HCT116 (cell line): ENCODE measurements at regions not wholly inside any gene's neighbourhood (a gene's known extent, or its start where the extent isn't known, plus 50 kb on each side); places are given as distances from the start of the nearest gene placed in this dataset.

Source experiments
- ATAC-seq: fragments of 200-7000 bp; cut with Tn5 transposase; 2 replicates; pipeline ENCODE4 v1.9.1; 2020; ENCODE audit warnings: mild to moderate bottlenecking, moderate library complexity
- BruUV-seq: library from RNA; stranded (reverse); fragments of 400-500 nt; replicated peaks from 2 replicates; lab custom pipeline; 2021; lab: Mats Ljungman, UMichigan
- CTCF ChIA-PET: fragments of 300-600 bp; sonication (Branson Sonifier 250); formaldehyde crosslinking; loops from one replicate; lab custom pipeline; 2021; ENCODE audit warnings: antibody characterized with exemption; lab: Charles Lee
- POLR2A ChIA-PET: fragments of 300-600, 350-600 bp; sonication (Branson Sonifier 250); formaldehyde crosslinking; loops from one replicate; lab custom pipeline; 2021; ENCODE audit warnings: antibody characterized with exemption; lab: Charles Lee
- RAD21 ChIA-PET, 2 experiments: fragments of 300-600 bp; sonication (Branson Sonifier 250); formaldehyde crosslinking; loops; one replicate each; lab custom pipeline; 2023; ENCODE audit warnings: low total read pairs in 2 of 2; ENCODE audit not compliant: uncharacterized antibody in 2 of 2, unreplicated experiment in 2 of 2, low non-redundant PET in 1 of 2; lab: Charles Lee
- DNase-seq: peaks from one replicate; pipeline ENCODE4 v3.0.0-alpha.2; 2010; ENCODE audit warnings: low read depth, low spot score
- H2AFZ ChIP-seq: fragments of 200-600 bp; shearing (Covaris generic), sonication (generic); 2 replicates; pipeline ENCODE4 v1.6.1; 2017; ENCODE audit warnings: low read depth, mixed run types, mixed read lengths, antibody characterized with exemption, low read length; ENCODE audit not compliant: poor library complexity, severe bottlenecking
- H3K27ac ChIP-seq: 2 replicates; pipeline ENCODE4 v1.5.1; 2012; ENCODE audit warnings: low read depth, low read length
- H3K27me3 ChIP-seq: fragments of 200-600 bp; sonication (generic); 2 replicates; pipeline ENCODE4 v1.6.1; 2016; ENCODE audit warnings: mixed run types, low read length, mixed read lengths; ENCODE audit not compliant: insufficient read depth
- H3K36me3 ChIP-seq, 2 experiments: fragments of 200-500 bp in 1 of 2; fragments of 200-600 bp in 1 of 2; sonication (Bioruptor generic) in 1 of 2; sonication (generic) in 1 of 2; 2 replicates each; pipeline versions ENCODE4 v1.5.1 to v1.6.1; 2014 to 2016; ENCODE audit warnings: low read length in 2 of 2, inconsistent platforms in 1 of 2, mixed read lengths in 1 of 2, mixed run types in 1 of 2; ENCODE audit not compliant: insufficient read depth in 2 of 2, control insufficient read depth in 1 of 2
- H3K4me1 ChIP-seq, 2 experiments: fragments of 200-600 bp in 1 of 2; sonication (generic) in 1 of 2; 2 replicates each; pipeline versions ENCODE4 v1.5.1 to v1.6.1; 2012 to 2017; ENCODE audit warnings: low read length in 2 of 2, inconsistent platforms in 1 of 2, mild to moderate bottlenecking in 1 of 2, mixed read lengths in 1 of 2, mixed run types in 1 of 2, moderate library complexity in 1 of 2; ENCODE audit not compliant: insufficient read depth in 2 of 2, control insufficient read depth in 1 of 2
- H3K4me2 ChIP-seq: fragments of 200-600 bp; sonication (generic); 2 replicates; pipeline ENCODE4 v1.6.1; 2017; ENCODE audit warnings: mixed run types, low read length, mixed read lengths
- H3K4me3 ChIP-seq, 2 experiments: fragments of 200-600 bp in 1 of 2; sonication (generic) in 1 of 2; replicated peaks in 1 of 2; 2 replicates each; pipeline ENCODE4 v1.5.1; 2011 to 2016; ENCODE audit warnings: low read length in 2 of 2, control low read depth in 1 of 2, low read depth in 1 of 2, mild to moderate bottlenecking in 1 of 2, mixed read lengths in 1 of 2, mixed run types in 1 of 2
- H3K79me2 ChIP-seq: fragments of 200-600 bp; sonication (generic); 2 replicates; pipeline ENCODE4 v1.6.1; 2017; ENCODE audit warnings: mild to moderate bottlenecking, mixed run types, low read length, moderate library complexity, mixed read lengths; ENCODE audit not compliant: insufficient read depth
- H3K9ac ChIP-seq: fragments of 200-600 bp; sonication (generic); 2 replicates; pipeline ENCODE4 v1.6.1; 2016; ENCODE audit warnings: low read length, mixed read lengths
- H3K9me2 ChIP-seq: fragments of 200-600 bp; sonication (generic), shearing (Covaris generic); 2 replicates; pipeline ENCODE4 v1.6.1; 2017; ENCODE audit warnings: mixed run types, mild to moderate bottlenecking, moderate library complexity; ENCODE audit not compliant: insufficient read depth
- H3K9me3 ChIP-seq, 2 experiments: fragments of 200-500 bp in 1 of 2; fragments of 200-600 bp in 1 of 2; sonication (Bioruptor generic) in 1 of 2; sonication (generic) in 1 of 2; 2 replicates each; pipeline ENCODE4 v1.6.1; 2014 to 2017; ENCODE audit warnings: low read length in 2 of 2, mixed read lengths in 2 of 2, inconsistent platforms in 1 of 2, low read depth in 1 of 2, mild to moderate bottlenecking in 1 of 2, mixed run types in 1 of 2, moderate library complexity in 1 of 2; ENCODE audit not compliant: control insufficient read depth in 1 of 2, insufficient read depth in 1 of 2
- H4K20me1 ChIP-seq: fragments of 200-600 bp; sonication (generic), shearing (Covaris generic); 2 replicates; pipeline ENCODE4 v1.6.1; 2017; ENCODE audit warnings: mixed run types, mild to moderate bottlenecking, moderate library complexity; ENCODE audit not compliant: insufficient read depth
- ATF3 ChIP-seq: IDR thresholded peaks from 2 replicates; pipeline ENCODE4 v1.6.1; 2012
- CBX3 ChIP-seq: IDR thresholded peaks from 2 replicates; pipeline ENCODE4 v1.6.1; 2012; ENCODE audit warnings: low read depth
- EGR1 ChIP-seq: IDR thresholded peaks from 2 replicates; pipeline ENCODE4 v1.6.1; 2012; ENCODE audit warnings: low read depth
- ELF1 ChIP-seq: IDR thresholded peaks from 2 replicates; pipeline ENCODE4 v1.6.1; 2012; ENCODE audit warnings: low read depth, borderline replicate concordance
- EZH2phosphoT487 ChIP-seq: fragments of 200-600 bp; IDR thresholded peaks from 2 replicates; pipeline ENCODE4 v1.6.1; 2018; ENCODE audit warnings: antibody characterized with exemption, borderline replicate concordance
- FOSL1 ChIP-seq: IDR thresholded peaks from 2 replicates; pipeline ENCODE4 v1.6.1; 2012; ENCODE audit warnings: low read depth
- RAD21 ChIP-seq: IDR thresholded peaks from 2 replicates; pipeline ENCODE4 v1.6.1; 2012; ENCODE audit warnings: low read depth, mild to moderate bottlenecking
- TCF7L2 ChIP-seq: IDR thresholded peaks from 2 replicates; pipeline ENCODE4 v1.7.0; 2011; ENCODE audit warnings: borderline replicate concordance, inconsistent platforms; ENCODE audit not compliant: insufficient read depth, insufficient read length; ENCODE audit errors: extremely low read depth
- ZBTB33 ChIP-seq: IDR thresholded peaks from 2 replicates; pipeline ENCODE4 v1.6.1; 2011; ENCODE audit warnings: mild to moderate bottlenecking, low read length, moderate library complexity; ENCODE audit not compliant: insufficient replicate concordance; ENCODE audit errors: extremely low read depth
- ZNF274 ChIP-seq: fragments of 200-500 bp; sonication (Bioruptor generic); IDR thresholded peaks from 2 replicates; pipeline ENCODE4 v1.6.1; 2014; ENCODE audit warnings: mild to moderate bottlenecking, low read depth, low read length, inconsistent platforms
- intact Hi-C: fragments of 100-400 bp; cut with micrococcal nuclease; formaldehyde crosslinking; loops from 2 replicates; pipeline ENCODE4 v1.10.0; 2022
- TF ChIP-seq, protein P1 (sequence below), 3 experiments: fragments of 200-600 bp in 1 of 3; sonication (generic) in 1 of 3; IDR thresholded peaks in 2 of 3; conservative IDR thresholded peaks in 1 of 3; 2 replicates each; pipeline ENCODE4 v1.5.1; 2012 to 2017; ENCODE audit warnings: low read depth in 2 of 3, low read length in 2 of 3, antibody characterized with exemption in 1 of 3, borderline replicate concordance in 1 of 3, control low read depth in 1 of 3, mild to moderate bottlenecking in 1 of 3, mixed read lengths in 1 of 3, mixed run types in 1 of 3, moderate library complexity in 1 of 3; ENCODE audit not compliant: insufficient read depth in 1 of 3

GRCh38 chr6:103554911-103555310 lies 1304.8 kb downstream of the HACE1 start:
- no peaks in the 10 kb centered on the region for H3K27me3 ChIP-seq
- ChIA-PET RAD21 (no interaction called here), CTCF (no interaction called here), POLR2A (no interaction called here)
- intact Hi-C loops = no loop called here
- no peak overlapping the region for H3K9ac ChIP-seq
- H3K4me3 ChIP-seq = no peak overlapping the region
- ATAC-seq (no peak), DNase-seq (no peak)
- no peak overlapping the region for H3K4me2 ChIP-seq
- H3K4me1 ChIP-seq = no peaks in the 10 kb centered on the region
- BruUV-seq = no TSS peak
- no peaks in the 10 kb centered on the region for H3K79me2 ChIP-seq
- TF ChIP-seq RAD21 (no peak), FOSL1 (no peak), ATF3 (no peak), ZNF274 (no peak)
- TF ChIP-seq, protein P1, sequence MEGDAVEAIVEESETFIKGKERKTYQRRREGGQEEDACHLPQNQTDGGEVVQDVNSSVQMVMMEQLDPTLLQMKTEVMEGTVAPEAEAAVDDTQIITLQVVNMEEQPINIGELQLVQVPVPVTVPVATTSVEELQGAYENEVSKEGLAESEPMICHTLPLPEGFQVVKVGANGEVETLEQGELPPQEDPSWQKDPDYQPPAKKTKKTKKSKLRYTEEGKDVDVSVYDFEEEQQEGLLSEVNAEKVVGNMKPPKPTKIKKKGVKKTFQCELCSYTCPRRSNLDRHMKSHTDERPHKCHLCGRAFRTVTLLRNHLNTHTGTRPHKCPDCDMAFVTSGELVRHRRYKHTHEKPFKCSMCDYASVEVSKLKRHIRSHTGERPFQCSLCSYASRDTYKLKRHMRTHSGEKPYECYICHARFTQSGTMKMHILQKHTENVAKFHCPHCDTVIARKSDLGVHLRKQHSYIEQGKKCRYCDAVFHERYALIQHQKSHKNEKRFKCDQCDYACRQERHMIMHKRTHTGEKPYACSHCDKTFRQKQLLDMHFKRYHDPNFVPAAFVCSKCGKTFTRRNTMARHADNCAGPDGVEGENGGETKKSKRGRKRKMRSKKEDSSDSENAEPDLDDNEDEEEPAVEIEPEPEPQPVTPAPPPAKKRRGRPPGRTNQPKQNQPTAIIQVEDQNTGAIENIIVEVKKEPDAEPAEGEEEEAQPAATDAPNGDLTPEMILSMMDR (IDR thresholded peaks at IDR 0.05 in 2 of 3, conservative IDR thresholded peaks at IDR 0.05 in 1 of 3; ENCODE audit: borderline replicate concordance in 1 of 3, insufficient read depth in 1 of 3, low read depth in 2 of 3, low read length in 2 of 3) = no peak
- H3K9me3 ChIP-seq = no peaks in the 10 kb centered on the region
- no peaks in the 10 kb centered on the region for H3K36me3 ChIP-seq
- H4K20me1 ChIP-seq = no peaks in the 10 kb centered on the region
- H2AFZ ChIP-seq = no peak overlapping the region
- H3K27ac ChIP-seq = no peak overlapping the region
- no peaks in the 10 kb centered on the region for H3K9me2 ChIP-seq

DNA sequence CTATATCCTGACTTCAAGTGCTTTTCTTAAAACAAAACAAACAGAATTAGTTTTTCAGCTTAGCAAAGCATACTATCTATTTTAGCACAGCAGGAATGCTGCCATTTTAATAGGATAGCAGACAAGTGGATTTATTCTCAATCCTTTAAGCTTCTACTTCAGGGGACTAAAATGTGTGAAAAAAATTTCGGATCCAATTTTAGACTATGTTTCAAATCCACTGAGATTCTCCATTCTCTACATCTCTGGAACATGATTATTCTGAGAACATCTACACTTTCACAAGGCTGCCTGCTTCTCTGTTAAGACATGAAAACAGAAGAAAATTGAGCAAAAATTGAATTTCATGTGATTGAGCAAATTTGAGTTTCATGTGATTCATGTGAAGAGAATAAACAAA lies 1321.3 kb downstream of the HACE1 start:
- Histone ChIP-seq H3K4me1 (no peaks in the 10 kb centered on the region), H3K4me2 (no peak overlapping the region), H3K9me3 (no peaks in the 10 kb centered on the region), H3K79me2 (no peaks in the 10 kb centered on the region), H2AFZ (no peak overlapping the region), H3K9me2 (no peaks in the 10 kb centered on the region), H3K36me3 (no peaks in the 10 kb centered on the region), H3K9ac (no peak overlapping the region), H3K27ac (no peak overlapping the region), H4K20me1 (no peaks in the 10 kb centered on the region), H3K27me3 (no peaks in the 10 kb centered on the region), H3K4me3 (no peak overlapping the region)
- POLR2A ChIA-PET = no interaction called here
- no peak for DNase-seq
- RAD21 ChIA-PET = no interaction called here
- intact Hi-C loops = no loop called here
- no peak for ATAC-seq
- CTCF ChIA-PET = no interaction called here
- no TSS peak for BruUV-seq
- TF ChIP-seq CBX3 (no peak), ZNF274 (no peak), RAD21 (no peak), ZBTB33 (no peak), EGR1 (no peak), ATF3 (no peak), EZH2phosphoT487 (no peak), ELF1 (no peak), TCF7L2 (no peak)
